ENCODE measurements at regions not wholly inside any gene's neighbourhood (a gene's known extent, or its start where the extent isn't known, plus 50 kb on each side); places are given as distances from the start of the nearest gene placed in this dataset.

- DNase-seq = no peak
Measured at GRCh38 chr9:85249313-85249621, 492.5 kb downstream of the AGTPBP1 start.

GRCh38 chr9:85248514-85249312, 493.0 kb downstream of the AGTPBP1 start:
- no peak for DNase-seq

- DNase-seq = no peak
Measured at GRCh38 chr9:85246541-85246940, 495.2 kb downstream of the AGTPBP1 start.

- DNase-seq = no peak
Measured at GRCh38 chr9:85244856-85245255, 496.9 kb downstream of the AGTPBP1 start.

GRCh38 chr9:85243977-85244376, 497.8 kb downstream of the AGTPBP1 start:
- DNase-seq = no peak

GRCh38 chr9:85237478-85237877, 504.3 kb downstream of the AGTPBP1 start:
- no peak for DNase-seq

GRCh38 chr9:85230081-85230480, 511.7 kb downstream of the AGTPBP1 start:
- no peak for DNase-seq

- no peak for DNase-seq
Measured at GRCh38 chr9:85228111-85228855, 513.5 kb downstream of the AGTPBP1 start.

- DNase-seq = no peak
Measured at GRCh38 chr9:85225180-85225579, 516.6 kb downstream of the AGTPBP1 start.

GRCh38 chr9:85224729-85225128, 517.0 kb downstream of the AGTPBP1 start:
- no peak for DNase-seq

- DNase-seq = no peak
Measured at GRCh38 chr9:85224301-85224700, 517.5 kb downstream of the AGTPBP1 start.

GRCh38 chr9:85223506-85224125, 518.1 kb downstream of the AGTPBP1 start:
- no peak for DNase-seq

GRCh38 chr9:85216601-85217000, 525.2 kb downstream of the AGTPBP1 start:
- DNase-seq = no peak

GRCh38 chr9:85215961-85216360, 525.8 kb downstream of the AGTPBP1 start:
- no peak for DNase-seq

GRCh38 chr9:85215416-85215815, 526.3 kb downstream of the AGTPBP1 start:
- DNase-seq = no peak

- no peak for DNase-seq
Measured at GRCh38 chr9:85213650-85214607, 527.8 kb downstream of the AGTPBP1 start.

GRCh38 chr9:85212887-85213286, 528.9 kb downstream of the AGTPBP1 start:
- no peak for DNase-seq

- no peak for DNase-seq
Measured at GRCh38 chr9:85212209-85212608, 529.5 kb downstream of the AGTPBP1 start.

GRCh38 chr9:85208666-85209065, 533.1 kb downstream of the AGTPBP1 start:
- DNase-seq = no peak

GRCh38 chr9:85204176-85204575, 534.6 kb downstream of the NTRK2 start:
- DNase-seq = no peak

- no peak for DNase-seq
Measured at GRCh38 chr9:85202596-85202995, 533.1 kb downstream of the NTRK2 start.

GRCh38 chr9:85200726-85201404, 531.3 kb downstream of the NTRK2 start:
- DNase-seq = no peak

Data from activated naive CD4-positive, alpha-beta T cell (primary cell).